Stomach (tissue), 4 donors: ENCODE measurements at regions not wholly inside any gene's neighbourhood (a gene's known extent, or its start where the extent isn't known, plus 50 kb on each side); places are given as distances from the start of the nearest gene placed in this dataset.

Source experiments
- EP300 ChIP-seq: sonication (generic); formaldehyde crosslinking; IDR thresholded peaks from one replicate; pipeline ENCODE4 v1.6.1; 2017; ENCODE audit warnings: antibody characterized with exemption
- POLR2A ChIP-seq, 4 donors: fragments of 450-650 bp; IDR thresholded peaks; one replicate each; pipeline ENCODE4 v1.6.1; 2016; ENCODE audit warnings: antibody characterized with exemption in 4 of 4, control low read depth in 2 of 4, mild to moderate bottlenecking in 1 of 4, moderate library complexity in 1 of 4
- POLR2AphosphoS5 ChIP-seq, 3 donors: sonication (generic); formaldehyde crosslinking; IDR thresholded peaks; one replicate each; pipeline ENCODE4 v1.6.1; 2016; ENCODE audit warnings: antibody characterized with exemption in 3 of 3
- TF ChIP-seq, protein P1 (sequence below), 7 experiments: fragments of 450-650 bp in 4 of 7; fragments of 200-600 bp in 3 of 7; sonication (generic) in 3 of 7; IDR thresholded peaks; one replicate each; pipeline ENCODE4 v1.5.1; 2016 to 2019; ENCODE audit warnings: antibody characterized with exemption in 7 of 7, control low read depth in 2 of 7, mild to moderate bottlenecking in 1 of 7

DNA sequence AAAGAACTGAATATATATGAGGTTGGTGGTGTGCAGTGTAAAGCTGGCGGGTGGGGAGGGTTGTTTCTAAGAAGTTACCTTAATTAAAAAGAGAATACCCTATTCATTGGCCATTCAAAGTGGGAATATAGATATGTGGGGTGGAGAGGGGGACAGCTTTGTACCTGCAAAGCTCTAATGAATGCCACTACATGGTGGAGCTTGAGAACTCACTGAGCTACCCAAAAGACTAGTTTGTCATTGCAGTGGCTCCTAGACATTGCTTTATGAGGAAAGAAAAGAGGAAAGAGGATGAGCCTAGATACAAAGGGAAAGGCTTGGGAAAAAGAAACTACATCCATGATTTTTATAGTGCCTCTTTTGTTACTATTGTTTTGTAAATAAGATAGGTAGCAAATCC is 209.9 kb upstream of the SPRY1 start:
- TF ChIP-seq POLR2AphosphoS5 (IDR thresholded peaks at IDR 0.05) (no peak), EP300 (no peak), POLR2A (IDR thresholded peaks at IDR 0.05) (no peak)
- TF ChIP-seq, protein P1, sequence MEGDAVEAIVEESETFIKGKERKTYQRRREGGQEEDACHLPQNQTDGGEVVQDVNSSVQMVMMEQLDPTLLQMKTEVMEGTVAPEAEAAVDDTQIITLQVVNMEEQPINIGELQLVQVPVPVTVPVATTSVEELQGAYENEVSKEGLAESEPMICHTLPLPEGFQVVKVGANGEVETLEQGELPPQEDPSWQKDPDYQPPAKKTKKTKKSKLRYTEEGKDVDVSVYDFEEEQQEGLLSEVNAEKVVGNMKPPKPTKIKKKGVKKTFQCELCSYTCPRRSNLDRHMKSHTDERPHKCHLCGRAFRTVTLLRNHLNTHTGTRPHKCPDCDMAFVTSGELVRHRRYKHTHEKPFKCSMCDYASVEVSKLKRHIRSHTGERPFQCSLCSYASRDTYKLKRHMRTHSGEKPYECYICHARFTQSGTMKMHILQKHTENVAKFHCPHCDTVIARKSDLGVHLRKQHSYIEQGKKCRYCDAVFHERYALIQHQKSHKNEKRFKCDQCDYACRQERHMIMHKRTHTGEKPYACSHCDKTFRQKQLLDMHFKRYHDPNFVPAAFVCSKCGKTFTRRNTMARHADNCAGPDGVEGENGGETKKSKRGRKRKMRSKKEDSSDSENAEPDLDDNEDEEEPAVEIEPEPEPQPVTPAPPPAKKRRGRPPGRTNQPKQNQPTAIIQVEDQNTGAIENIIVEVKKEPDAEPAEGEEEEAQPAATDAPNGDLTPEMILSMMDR (IDR thresholded peaks at IDR 0.05) = no peak
